ENCODE measurements at regions not wholly inside any gene's neighbourhood (a gene's known extent, or its start where the extent isn't known, plus 50 kb on each side); places are given as distances from the start of the nearest gene placed in this dataset.
"Not testable (repeated sequence)": the region's sequence is repeated elsewhere in the genome, so short reads cannot be mapped to it uniquely, and the experiment has no call there.

DNA sequence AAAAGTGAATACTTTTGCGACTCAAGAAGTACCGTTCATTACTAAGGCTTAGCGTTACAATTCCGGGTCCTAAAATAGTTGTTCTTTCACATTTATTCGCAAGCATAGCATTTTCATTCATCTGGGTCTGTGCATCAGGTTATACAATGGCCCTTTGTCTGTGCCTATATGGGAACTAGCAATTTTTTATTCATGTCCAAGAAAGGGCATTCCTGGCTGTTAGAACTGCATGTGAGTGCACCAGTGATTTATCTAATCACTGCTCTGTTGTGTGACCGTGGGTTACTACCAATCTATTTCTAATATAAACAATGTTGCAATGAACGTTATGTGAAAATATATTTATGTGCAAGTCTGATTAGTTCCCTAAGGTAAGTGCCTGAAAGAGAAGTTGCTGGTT, 63.8 kb downstream of the SPANXA1 start:
- in situ Hi-C loops (cut with MboI); H3K4me1 ChIP-seq (ENCODE audit: control insufficient read depth, insufficient read depth, low read length); ATAC-seq; H2AFZ ChIP-seq (ENCODE audit: control insufficient read depth, low read depth, low read length); intact Hi-C loops (cut with micrococcal nuclease; ENCODE audit: unreplicated experiment); H3K27ac ChIP-seq (ENCODE audit: control insufficient read depth, insufficient read depth); H3K27me3 ChIP-seq (replicated peaks in 1 of 2; ENCODE audit: control insufficient read depth in 2 of 2, insufficient read depth in 2 of 2, low read length in 1 of 2); H3K9me3 ChIP-seq (replicated peaks; ENCODE audit: control insufficient read depth, insufficient read depth, low read length); H3K36me3 ChIP-seq (ENCODE audit: control insufficient read depth in 2 of 2, insufficient read depth in 2 of 2, low read length in 1 of 2); DNase-seq (ENCODE audit: low read depth, low spot score); SMC1A ChIA-PET (ENCODE audit: uncharacterized antibody, unreplicated experiment); H3K4me2 ChIP-seq (ENCODE audit: control insufficient read depth, insufficient read depth); RAD21 ChIA-PET (ENCODE audit: unreplicated experiment); BruUV-seq (replicated peaks); H4K20me1 ChIP-seq (ENCODE audit: control insufficient read depth, insufficient read depth); H3K79me2 ChIP-seq (ENCODE audit: control insufficient read depth, insufficient read depth, low read length); H3K9ac ChIP-seq (ENCODE audit: control insufficient read depth, insufficient read depth, low read length); CTCF ChIA-PET; POLR2A ChIA-PET; H3K4me3 ChIP-seq; FAIRE-seq: not testable (repeated sequence)
- WGBS (ENCODE audit: insufficient coverage, insufficient replicate concordance, low lambda C conversion rate, missing lambda C conversion rate): 100% methylated on average over 1 of the region's 7 CpGs

GRCh38 chrX:141475788-141476187, 108.8 kb downstream of the SPANXA1 start:
- ATAC-seq; RAD21 ChIA-PET (ENCODE audit: unreplicated experiment); H3K27me3 ChIP-seq (replicated peaks in 1 of 2; ENCODE audit: control insufficient read depth in 2 of 2, insufficient read depth in 2 of 2, low read length in 1 of 2); H3K36me3 ChIP-seq (ENCODE audit: control insufficient read depth in 2 of 2, insufficient read depth in 2 of 2, low read length in 1 of 2); H3K4me1 ChIP-seq (ENCODE audit: control insufficient read depth, insufficient read depth, low read length); H3K4me3 ChIP-seq; H3K9ac ChIP-seq (ENCODE audit: control insufficient read depth, insufficient read depth, low read length); H3K9me3 ChIP-seq (replicated peaks; ENCODE audit: control insufficient read depth, insufficient read depth, low read length); H3K4me2 ChIP-seq (ENCODE audit: control insufficient read depth, insufficient read depth); SMC1A ChIA-PET (ENCODE audit: uncharacterized antibody, unreplicated experiment); DNase-seq (ENCODE audit: low read depth, low spot score); H3K27ac ChIP-seq (ENCODE audit: control insufficient read depth, insufficient read depth); FAIRE-seq; CTCF ChIA-PET; BruUV-seq (replicated peaks); H2AFZ ChIP-seq (ENCODE audit: control insufficient read depth, low read depth, low read length); POLR2A ChIA-PET; in situ Hi-C loops (cut with MboI); H3K79me2 ChIP-seq (ENCODE audit: control insufficient read depth, insufficient read depth, low read length); intact Hi-C loops (cut with micrococcal nuclease; ENCODE audit: unreplicated experiment); H4K20me1 ChIP-seq (ENCODE audit: control insufficient read depth, insufficient read depth): not testable (repeated sequence)
- WGBS (ENCODE audit: insufficient coverage, insufficient replicate concordance, low lambda C conversion rate, missing lambda C conversion rate): no CpG with 5 or more reads among the region's 6 CpGs

DNA sequence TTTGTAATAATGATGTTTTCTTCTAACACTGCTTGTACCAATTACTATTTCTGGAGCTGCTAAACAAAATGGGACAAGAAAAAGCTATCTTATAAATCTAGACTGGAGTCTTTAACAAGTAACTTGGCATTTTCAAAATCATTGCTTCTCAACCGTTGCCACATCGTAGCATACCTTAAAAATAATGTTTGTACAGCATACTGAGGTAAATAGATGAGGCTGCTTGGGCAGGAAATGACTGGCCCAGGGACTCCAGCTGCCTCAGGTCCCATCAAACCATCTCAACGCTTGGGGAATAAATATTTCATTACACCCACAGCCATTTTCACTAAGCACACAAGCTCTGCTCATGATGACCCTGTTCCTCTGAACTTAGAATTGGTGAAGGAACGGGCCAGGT, 115.1 kb downstream of the SPANXA1 start:
- TF ChIP-seq, protein P1, sequence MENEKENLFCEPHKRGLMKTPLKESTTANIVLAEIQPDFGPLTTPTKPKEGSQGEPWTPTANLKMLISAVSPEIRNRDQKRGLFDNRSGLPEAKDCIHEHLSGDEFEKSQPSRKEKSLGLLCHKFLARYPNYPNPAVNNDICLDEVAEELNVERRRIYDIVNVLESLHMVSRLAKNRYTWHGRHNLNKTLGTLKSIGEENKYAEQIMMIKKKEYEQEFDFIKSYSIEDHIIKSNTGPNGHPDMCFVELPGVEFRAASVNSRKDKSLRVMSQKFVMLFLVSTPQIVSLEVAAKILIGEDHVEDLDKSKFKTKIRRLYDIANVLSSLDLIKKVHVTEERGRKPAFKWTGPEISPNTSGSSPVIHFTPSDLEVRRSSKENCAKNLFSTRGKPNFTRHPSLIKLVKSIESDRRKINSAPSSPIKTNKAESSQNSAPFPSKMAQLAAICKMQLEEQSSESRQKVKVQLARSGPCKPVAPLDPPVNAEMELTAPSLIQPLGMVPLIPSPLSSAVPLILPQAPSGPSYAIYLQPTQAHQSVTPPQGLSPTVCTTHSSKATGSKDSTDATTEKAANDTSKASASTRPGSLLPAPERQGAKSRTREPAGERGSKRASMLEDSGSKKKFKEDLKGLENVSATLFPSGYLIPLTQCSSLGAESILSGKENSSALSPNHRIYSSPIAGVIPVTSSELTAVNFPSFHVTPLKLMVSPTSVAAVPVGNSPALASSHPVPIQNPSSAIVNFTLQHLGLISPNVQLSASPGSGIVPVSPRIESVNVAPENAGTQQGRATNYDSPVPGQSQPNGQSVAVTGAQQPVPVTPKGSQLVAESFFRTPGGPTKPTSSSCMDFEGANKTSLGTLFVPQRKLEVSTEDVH (IDR thresholded peaks at IDR 0.05; ENCODE audit: low read depth, partially characterized antibody): no peak
- TF ChIP-seq FOXK2 (IDR thresholded peaks at IDR 0.05) (no peak), EZH2 (IDR thresholded peaks at IDR 0.05; ENCODE audit: borderline replicate concordance, control insufficient read depth, low read depth, low read length) (no peak)
- Histone ChIP-seq H4K20me1 (ENCODE audit: control insufficient read depth, insufficient read depth) (no peaks in the 10 kb centered on the region), H3K9me3 (replicated peaks; ENCODE audit: control insufficient read depth, insufficient read depth, low read length) (no peaks in the 10 kb centered on the region), H3K4me2 (ENCODE audit: control insufficient read depth, insufficient read depth) (no peak overlapping the region), H3K36me3 (ENCODE audit: control insufficient read depth in 2 of 2, insufficient read depth in 2 of 2, low read length in 1 of 2) (no peaks in the 10 kb centered on the region), H3K9ac (ENCODE audit: control insufficient read depth, insufficient read depth, low read length) (no peak overlapping the region), H3K4me3 (no peak overlapping the region), H3K79me2 (ENCODE audit: control insufficient read depth, insufficient read depth, low read length) (no peaks in the 10 kb centered on the region), H2AFZ (ENCODE audit: control insufficient read depth, low read depth, low read length) (no peak overlapping the region), H3K27me3 (replicated peaks in 1 of 2; ENCODE audit: control insufficient read depth in 2 of 2, insufficient read depth in 2 of 2, low read length in 1 of 2) (no peaks in the 10 kb centered on the region), H3K27ac (ENCODE audit: control insufficient read depth, insufficient read depth) (no peak overlapping the region), H3K4me1 (ENCODE audit: control insufficient read depth, insufficient read depth, low read length) (no peaks in the 10 kb centered on the region)
- in situ Hi-C loops (cut with MboI) (no loop called here), intact Hi-C loops (cut with micrococcal nuclease; ENCODE audit: unreplicated experiment) (no loop called here)
- WGBS (ENCODE audit: insufficient coverage, insufficient replicate concordance, low lambda C conversion rate, missing lambda C conversion rate): 9% methylated on average over 4 of the region's 4 CpGs
- FAIRE-seq (no peak), DNase-seq (ENCODE audit: low read depth, low spot score) (no peak), ATAC-seq (no peak)
- ChIA-PET RAD21 (ENCODE audit: unreplicated experiment) (no interaction called here), CTCF (interaction anchor here (0.8 kb wide), 1 partner anchor 708 kb away, joined by 3 read pairs; no protein-coding TSS in a partner anchor), SMC1A (ENCODE audit: uncharacterized antibody, unreplicated experiment) (no interaction called here), POLR2A (no interaction called here)
- BruUV-seq (replicated peaks): no TSS peak

All from GM12878 (cell line).